NCI-H2081 (cell line): ENCODE measurements at regions not wholly inside any gene's neighbourhood (a gene's known extent, or its start where the extent isn't known, plus 50 kb on each side); places are given as distances from the start of the nearest gene placed in this dataset.

ENCODE experiments used
- DNase-seq, 2 experiments: peaks; one replicate each; lab custom pipeline; 2025; lab: John Stamatoyannopoulos, UW

DNA sequence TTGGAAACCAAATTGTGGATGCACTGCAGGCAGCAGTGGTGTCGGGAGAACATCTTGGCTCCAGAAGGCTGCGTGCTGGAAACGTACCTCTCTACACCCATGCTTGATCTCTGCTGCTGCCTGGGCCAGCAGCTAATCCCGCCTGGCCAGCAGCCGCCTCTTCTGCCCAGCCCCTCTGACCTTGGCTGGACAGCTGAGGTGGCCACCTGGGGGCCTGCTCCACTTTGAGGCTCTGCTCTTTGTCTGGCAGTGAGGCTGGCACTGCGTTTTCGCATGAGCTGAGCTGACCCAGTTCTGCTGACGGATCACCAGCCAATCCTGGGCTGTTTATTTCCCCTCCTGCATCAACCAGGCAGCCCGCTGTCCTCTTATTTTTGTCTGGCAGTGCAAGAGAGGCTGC lies 154.9 kb downstream of the TENT4A start:
- no peak for DNase-seq

DNA sequence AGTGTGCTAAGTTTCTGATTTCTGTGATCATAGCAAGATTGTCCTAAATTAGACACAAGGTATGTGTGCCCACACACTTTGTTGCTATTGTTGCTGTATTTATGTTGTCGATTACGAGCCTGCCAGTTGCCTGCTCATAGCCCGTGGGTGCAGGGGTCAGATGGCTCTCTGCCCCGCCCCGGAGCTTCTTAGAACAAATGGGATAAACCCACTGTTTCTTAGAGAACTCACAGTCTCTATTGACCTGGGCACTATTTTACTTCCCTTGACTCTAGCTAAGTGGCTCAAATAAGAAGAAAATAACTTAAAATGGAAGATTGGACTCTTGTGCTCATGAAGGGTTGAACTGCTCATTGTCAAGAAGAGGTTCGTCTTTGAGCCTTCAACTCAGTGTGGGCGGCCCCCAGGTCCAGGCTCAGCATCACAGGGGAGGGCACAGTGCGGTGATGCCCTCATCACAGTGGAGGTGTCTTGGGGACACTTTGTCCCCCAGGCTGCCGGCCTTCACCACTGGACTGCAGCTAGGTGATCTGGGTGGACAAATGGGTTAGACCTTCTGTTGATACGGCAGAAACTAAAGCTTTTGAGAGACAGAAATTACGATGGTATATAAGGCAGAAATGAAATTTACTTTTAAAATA lies 155.5 kb downstream of the TENT4A start:
- no peak for DNase-seq

DNA sequence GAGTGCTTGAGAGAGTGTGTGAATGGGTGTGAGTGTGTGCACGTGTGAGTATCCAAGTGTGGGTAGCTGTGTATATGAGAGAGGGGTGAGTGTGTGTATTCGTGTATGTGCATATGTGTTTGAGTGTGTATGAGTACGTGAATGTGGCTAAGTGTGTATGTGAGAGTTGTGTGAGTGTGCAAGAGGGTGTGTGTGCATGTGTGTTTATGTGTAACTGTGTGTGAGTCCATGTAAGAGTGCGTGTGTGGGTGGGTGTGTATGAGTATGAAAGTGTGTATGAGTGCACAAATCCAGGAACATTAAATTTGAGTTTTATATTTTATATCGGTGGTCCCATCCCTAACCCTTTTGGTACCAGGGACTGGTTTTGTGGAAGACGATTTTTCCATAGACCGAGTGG lies 156.4 kb downstream of the TENT4A start:
- no peak for DNase-seq

DNA sequence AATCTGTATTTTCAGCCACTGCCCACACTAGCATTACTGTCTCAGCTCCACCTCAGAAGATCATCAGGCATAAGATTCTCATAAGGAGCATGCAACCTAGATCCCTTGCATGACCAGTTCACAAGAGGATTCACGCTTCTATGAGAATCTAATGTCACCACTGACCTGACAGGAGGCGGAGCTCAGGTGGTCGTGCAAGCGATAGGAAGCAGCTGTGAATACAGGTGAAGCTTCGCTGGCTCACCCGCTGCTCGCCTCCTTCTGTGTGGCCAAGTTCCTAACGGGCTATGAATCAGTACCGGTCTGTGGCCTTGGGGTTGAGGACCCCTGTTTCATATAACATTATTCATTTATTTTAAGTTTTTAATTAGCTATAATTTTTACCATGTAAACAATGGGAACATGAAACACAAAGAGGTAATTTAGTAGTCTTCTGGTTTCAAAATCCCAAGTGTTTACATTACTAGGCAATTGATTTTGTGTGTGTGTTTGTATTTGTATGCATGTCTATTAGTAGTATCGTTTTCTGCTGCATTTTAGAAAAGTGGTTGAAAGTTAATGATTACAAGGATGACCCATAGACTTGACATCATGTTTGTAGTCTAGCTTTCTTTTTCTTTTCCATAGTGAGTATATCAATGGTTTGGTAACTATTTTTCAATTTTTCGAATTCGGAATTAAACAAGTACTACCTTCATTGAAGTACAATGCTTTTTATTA lies 159.4 kb downstream of the TENT4A start:
- DNase-seq: peak in 1 of 2 experiments; percentile 72

DNA sequence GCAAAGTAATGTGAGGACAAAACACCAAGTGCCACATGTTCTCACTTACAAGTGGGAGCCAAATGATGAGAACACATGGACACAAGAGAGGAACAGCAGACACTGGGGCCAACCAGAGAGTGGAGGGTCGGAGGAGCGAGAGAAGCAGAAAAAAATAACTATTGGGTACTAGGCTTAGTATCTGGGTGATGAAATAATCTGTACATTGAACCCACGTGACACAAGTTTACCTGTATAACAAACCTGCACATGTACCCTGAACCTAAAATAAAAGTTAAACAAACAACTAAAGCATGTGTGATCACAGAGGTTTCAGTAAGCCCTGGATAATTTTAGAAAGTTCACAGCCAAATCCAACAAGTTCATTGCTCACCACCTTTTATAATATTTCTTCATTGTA lies 160.1 kb downstream of the TENT4A start:
- DNase-seq: no peak

DNA sequence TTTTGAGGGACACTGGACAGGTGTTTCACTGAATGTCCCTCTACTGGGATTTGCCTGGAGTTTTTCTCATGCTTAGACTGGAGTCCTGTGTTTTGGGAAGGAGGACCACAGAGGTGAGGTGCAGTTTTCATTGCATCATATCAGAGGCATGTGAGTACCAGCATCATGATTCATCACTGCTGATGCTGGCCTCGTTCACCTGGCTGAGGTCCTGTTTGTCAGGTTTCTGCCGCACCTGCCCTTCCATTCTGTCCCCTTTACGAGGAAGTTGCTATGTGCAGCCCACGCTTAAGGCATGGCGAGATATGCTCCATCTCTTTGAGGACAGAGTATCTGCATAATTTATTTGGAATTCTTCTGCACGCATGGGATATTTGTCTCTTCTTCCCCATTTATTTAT lies 162.1 kb downstream of the TENT4A start:
- no peak for DNase-seq

DNA sequence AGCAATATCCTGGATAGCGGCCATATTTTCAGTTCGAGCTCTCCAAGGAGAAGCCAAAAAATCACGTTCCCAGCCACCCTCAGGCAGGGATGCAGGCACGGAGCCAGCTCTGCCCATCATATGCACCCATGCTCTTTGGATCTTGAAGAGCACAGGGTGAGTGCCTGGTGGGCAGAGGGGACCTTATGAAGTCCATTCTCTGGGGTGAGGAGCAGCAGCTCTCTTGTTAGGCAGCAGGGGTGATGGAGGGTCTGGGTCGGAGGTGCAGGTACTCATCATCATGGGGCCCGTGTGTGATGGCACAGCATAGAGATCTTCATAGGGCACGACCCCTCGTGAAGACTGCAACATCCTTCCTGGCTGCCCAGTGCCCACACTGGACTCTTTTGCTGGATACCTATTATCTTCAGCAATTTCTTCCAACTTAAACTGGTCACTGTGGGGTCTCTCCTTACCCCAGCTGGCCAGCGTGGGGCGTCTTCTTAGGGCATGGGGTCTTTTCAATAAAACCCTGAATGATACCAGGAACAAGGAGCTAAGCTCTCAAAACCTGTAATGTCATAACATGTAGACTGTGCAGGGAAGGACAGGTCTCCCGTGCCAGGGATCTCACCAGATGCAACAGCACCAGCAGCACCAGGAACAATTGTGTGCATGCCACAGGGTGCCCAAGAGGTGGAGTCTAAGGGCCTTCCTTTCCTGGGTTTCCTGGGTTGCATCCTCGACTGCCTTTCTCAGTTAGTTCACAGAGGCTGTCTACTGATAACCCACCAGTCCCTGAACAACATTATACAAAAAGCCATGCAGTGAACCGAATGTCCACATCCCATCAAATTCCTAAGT lies 165.0 kb downstream of the TENT4A start:
- DNase-seq: no peak

DNA sequence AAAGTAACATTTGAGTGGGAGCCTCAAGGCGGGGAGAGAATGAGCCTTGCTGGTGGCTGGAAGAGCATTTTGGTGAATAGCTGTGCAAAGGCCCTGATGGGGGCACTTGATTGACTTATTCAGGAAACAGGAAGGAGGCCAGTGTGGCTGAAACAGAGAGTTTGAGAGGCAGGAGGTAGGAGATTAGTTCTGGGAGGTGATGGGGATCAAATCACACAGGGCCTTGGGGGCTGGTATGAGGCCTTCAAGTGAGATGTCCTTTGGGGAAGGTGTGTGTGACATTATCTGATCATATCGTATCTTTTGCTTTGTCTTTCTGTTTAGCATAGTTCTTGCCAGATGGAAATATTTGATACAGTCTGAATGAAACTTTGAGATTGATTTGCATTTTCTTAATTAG lies 172.3 kb downstream of the TENT4A start:
- no peak for DNase-seq

DNA sequence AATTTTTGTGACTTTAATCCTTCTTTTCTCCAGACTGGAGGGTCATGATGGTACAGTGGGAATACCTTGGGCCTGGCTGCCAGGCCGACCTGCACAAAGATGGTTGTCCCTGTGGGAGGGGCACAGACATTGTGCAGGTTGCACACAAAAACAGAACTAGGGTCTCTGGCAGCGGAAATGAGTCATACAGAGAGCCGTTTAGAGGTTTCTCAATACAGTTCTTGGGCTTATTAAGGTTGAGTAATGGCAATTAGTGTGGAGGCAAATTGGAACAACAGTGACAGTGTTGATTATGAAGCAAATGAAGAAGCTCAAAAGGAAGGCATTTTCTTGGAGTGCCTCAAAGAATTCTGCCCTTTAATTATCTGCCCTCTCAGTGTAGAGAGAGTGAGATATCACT lies 173.6 kb downstream of the TENT4A start:
- DNase-seq: no peak

DNA sequence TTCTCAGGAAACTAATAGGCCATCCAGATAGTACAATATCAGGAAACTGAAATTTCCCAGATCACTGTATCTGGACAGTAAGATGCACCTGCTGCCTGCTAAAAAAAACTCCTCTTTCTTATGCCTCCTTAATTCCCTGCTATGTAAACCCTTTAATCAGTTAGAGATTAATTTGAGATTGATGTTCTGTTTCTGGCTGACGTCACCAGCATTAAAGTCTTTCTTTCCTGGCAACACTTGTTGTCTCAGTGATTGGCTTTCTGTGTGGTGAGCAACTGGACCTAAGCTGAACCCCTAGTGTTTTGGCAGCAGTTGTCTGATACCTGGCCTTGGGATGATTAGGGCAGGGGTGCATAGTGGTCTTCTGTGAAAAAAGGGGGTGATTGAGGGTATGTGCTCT lies 175.8 kb downstream of the TENT4A start:
- DNase-seq: no peak

DNA sequence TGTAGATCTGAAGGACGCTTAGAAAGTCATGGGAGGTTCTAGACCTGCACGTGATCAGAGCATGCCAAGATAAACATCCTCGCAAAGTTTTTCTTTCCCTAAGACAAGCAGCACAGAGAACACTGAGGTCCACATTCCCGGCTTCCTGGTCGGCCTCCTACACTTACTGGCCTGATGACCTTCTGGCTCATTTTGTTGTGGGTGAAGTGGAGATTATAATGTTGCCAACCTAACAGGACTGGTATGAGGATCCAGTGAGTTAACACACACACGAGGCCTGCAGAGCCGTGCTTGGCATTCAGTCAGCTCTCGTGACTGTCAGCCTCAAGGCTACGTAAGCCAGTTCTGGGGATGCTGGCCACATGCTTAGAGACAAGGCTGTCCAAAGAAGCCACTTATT lies 186.0 kb downstream of the TENT4A start:
- peak in 1 of 2 experiments; percentile 50 for DNase-seq

DNA sequence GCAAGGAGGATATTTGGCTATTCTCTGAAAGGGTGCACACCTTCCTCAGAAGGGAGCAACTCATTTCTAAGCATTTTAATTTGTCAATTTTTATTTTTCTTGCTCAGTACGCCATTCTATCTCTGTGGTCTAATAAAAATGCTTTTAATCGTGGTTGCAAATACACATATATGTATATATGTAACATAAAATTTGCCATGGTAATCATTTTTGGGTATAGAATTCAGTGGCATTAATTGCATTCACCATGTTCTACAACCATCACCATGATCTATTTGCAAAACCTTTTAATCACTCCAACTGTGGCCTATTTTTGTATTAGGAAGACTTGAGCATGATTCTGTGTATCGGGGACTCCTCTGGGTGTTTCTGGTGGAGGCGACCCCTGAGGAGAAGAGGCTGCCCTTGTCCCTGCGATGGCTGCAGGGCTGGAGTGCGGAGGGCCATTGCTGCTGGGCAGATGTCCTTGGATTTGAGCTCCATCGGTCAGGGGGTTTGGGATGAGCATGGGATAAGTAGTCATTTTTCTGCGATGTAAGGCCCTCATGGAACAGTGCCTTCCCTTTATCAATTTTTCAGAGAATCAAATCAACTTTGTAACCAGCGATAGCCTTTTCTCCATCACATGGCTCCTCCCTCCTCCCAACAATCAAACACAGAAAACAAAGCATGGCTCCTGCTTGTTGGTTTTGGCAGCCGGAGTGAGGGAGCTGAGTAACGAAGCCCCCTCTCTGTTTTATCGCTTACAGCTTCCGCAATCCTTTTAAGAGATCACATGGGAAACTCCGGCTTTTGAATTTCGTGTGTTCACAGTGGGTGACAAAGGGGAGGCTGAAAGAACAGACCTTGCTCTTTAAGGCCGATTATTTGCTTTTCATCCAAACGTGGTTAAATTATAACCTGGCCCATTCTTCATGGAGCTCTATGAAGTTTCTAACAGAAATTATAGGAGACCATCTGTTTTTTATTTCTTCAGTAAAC lies 187.3 kb downstream of the TENT4A start:
- DNase-seq: peak; percentile 99 to 100

DNA sequence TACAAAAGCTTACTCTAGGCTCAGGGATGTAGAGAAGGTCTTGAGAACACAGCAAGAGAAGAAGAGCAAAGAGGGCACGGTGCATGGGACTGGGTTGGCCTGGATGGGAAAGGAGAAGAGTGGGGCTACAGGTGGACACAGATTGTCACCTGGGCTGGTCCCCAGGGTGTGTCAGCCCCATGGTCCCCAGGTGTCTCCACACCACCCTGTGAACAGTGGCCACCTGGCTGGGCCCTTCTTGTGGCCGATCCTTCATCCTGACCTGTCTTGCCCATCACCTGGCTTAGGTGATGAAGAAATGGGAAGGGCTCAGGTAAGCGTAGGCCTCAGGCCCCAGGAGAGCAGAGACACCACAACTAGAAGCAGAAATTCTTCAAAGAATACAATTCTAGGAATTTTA lies 188.9 kb downstream of the TENT4A start:
- no peak for DNase-seq

DNA sequence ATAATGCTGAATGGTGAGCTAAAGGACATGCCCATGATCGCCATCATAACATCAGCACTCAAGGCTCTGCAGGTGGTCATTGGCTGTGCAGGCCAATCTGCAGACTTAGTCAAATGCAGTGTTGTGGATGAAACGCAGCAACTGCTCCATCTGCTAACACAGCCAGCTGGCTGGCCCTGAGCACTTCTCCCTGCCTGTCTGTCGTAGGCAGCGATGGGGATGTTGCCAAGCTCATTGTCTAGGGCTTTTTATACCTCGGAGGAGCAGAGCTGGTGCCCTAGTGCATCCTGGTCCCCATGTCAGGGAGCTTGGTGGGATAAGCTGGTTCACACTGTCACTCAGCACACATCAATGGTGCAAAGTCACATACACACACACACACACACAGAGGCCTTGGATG lies 189.4 kb downstream of the TENT4A start:
- DNase-seq: peak; percentile 67 to 85

DNA sequence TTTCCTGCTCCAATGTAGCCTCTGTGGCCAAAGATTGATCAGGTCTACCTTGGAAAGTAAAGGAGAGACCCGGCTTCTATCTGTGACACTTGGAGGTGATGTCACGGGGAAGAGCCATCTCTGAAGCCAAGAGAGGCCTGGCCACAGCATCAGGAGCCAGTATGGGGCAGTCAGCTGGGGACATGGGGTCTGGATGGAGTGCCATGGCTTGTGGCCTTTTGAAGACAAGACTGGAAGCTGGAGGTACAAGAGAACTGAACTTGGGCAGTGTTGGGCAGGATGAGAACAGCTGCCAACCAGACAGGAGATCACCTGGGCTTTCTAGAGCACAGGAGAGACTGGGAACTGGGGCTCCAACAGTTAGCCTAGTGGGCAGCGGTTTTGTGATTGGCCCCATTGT lies 190.7 kb downstream of the TENT4A start:
- DNase-seq: no peak

DNA sequence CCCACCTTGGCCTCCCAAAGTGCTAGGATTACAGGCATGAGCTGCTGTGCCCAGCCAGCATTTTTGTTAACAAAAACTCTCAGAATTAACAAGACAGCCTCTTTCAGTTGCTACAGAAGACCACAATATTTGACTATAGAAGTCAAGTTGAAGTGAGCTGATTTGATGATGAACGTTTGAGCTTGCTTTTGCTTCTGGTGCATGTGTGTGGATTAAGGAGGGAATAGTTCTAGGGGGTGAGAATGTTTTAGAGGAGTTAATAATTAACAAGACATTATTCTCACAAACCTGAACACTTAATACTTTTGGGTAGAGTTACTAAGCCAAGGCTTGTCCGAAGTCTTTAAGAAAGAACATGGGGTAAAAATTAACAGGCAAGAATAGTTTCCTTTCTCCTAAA lies 191.6 kb downstream of the TENT4A start:
- no peak for DNase-seq

DNA sequence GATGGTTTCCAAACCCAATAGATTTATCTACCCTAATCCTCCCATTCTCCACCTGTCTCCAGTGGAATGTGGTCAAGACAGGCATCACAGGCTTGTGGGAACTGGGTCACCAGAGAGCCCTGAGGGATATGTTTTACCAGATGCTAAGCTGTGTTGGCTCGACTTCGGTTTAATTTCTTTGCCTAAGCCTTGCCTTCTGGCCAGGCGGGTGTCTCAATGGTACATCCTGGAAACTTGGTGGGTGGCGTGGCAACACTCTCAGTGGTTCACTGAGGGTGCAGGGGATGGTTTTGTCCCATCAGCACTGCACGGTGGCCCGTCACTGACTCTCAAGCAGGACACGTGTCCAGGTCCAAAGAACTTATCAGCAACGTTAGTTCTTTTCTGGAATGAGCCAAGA lies 192.2 kb downstream of the TENT4A start:
- DNase-seq: no peak

DNA sequence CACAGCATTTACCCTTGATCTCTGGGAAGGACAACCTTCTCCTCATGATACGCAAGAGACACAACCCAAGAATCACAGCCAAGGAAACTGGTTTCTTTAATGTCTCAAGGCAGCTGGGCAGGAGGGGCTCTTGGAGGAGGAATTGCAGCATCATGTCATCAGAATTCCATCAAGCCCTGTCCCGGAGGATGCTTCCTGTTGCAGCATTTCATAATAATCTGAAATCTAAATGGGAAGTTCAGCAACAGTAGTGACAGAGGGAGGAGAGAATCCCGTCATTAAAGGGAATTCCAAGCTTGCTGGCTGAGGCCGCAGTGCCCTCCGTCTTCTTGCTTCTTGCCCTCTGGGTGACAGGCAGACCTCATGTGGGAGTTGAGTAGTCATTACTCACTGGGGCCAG lies 192.7 kb downstream of the TENT4A start:
- DNase-seq: no peak

DNA sequence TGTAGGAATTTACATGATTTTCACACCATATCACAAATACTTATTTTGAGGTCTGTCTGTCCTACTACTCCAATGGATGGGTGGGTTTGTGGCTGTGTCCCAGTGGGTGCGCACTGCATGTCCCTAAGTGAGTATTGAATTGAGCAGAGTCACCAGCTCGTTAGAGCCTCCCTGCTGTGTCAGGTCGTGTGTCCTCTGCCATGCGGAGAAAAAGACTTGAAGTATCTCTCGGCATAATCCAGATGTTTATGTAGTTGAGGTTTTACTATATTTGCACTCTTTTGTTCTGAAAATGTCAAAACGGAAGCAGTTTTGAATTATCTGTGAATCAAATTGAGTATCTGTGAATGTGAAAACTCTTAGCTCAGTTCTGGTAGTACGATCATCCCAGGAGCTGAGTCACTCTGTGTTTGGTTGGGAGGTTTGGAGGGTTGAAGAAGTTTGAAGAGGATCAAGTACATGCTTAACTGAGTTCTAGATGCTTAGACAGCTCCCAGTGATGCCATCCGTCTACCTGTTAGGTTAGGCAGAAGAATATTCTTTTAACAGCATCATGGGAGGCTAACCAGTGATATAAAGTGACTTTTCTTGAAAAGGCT lies 194.2 kb downstream of the TENT4A start:
- peak in 1 of 2 experiments; percentile 13 for DNase-seq

DNA sequence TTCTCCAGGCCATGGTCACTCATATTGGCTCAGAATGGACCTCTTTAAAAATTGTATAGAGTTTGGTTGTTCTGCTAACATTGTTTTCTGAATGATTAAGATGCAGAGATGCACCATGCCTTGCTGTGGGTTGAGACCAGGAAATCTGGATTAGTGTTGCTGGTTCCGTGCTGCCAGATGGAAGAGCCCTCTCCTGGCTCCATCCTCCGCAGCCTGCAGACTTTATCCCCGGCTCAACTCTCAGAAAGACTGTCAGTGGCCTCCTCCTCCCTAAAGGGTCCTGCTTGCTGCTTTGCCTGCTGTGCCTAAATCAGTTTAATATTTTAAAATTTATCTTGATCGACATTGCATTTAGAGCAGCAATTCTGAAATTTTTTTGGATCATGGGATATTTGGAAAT lies 196.7 kb downstream of the TENT4A start:
- DNase-seq: no peak

DNA sequence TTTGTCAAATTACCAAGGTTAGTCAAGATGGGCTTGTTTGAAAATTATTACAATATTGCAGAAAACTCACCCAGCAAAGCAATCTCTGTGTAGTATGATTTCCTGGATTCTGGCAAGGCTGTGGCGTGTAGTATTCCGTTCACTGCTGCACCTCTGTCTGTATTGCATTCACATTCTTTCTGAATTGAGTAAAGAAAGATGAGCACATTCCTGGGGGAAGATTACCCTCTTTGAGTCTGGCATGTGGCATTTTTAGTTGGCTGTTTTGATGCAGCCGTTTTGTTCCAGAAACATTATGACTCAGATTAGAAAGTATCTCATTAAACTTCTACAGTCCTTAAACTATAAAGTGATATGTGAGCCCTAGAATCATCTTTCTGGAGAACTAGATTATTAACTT lies 197.7 kb downstream of the TENT4A start:
- no peak for DNase-seq
